Hematopoietic multipotent progenitor cell treated with erythropoietin and hydrocortisone succinate and interleukin-3 and kit ligand, for 6 days (in vitro differentiated cells): ENCODE measurements at regions not wholly inside any gene's neighbourhood (a gene's known extent, or its start where the extent isn't known, plus 50 kb on each side); places are given as distances from the start of the nearest gene placed in this dataset.
"Not testable (repeated sequence)": the region's sequence is repeated elsewhere in the genome, so short reads cannot be mapped to it uniquely, and the experiment has no call there.

Source experiments
- DNase-seq: peaks from one replicate; pipeline ENCODE4 v3.0.0-alpha.2; 2015

GRCh38 chr2:138898855-138899254 lies 118.7 kb upstream of the NXPH2 start:
- no peak for DNase-seq

- no peak for DNase-seq
These were observed 117.1 kb upstream of the NXPH2 start for GRCh38 chr2:138897274-138897673.

DNA sequence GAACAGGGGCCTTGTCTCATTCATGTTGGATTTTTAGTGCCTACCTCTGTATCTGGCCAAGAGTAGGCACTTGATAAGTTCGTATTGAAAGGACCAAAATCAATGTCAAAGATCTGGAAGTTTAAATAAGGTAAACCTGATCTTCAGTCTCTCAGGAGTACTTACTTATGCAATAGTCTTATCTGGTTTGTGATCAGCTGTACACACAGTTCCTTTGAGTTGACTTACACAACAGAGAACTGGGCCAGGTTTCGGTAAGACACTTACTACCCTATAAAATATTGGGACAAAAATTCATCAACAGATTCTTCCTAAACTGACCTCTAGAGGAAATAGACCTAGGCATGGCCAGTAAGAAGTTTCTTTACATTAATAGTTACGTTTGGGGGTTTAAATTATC lies 113.6 kb upstream of the NXPH2 start:
- peak; percentile 1 for DNase-seq

DNA sequence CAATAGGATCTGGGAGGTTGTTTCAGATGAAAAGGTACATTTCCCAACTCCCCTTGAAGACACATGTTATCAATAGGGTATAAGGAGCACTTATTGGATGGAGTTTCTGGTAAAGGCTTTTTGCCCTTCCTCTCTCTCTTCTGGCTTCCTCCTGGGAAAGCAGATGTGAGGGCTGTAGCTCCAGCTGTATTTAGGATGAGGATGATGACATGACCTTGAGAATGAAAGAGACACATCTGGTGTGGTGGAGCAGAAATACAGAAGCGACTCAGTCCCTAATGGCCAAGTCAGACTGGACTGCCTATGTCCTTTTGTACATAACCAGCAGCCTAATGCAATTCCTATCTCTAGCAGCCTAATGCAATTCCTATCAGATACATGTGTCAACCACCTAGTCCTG lies 100.9 kb upstream of the NXPH2 start:
- DNase-seq: no peak

DNA sequence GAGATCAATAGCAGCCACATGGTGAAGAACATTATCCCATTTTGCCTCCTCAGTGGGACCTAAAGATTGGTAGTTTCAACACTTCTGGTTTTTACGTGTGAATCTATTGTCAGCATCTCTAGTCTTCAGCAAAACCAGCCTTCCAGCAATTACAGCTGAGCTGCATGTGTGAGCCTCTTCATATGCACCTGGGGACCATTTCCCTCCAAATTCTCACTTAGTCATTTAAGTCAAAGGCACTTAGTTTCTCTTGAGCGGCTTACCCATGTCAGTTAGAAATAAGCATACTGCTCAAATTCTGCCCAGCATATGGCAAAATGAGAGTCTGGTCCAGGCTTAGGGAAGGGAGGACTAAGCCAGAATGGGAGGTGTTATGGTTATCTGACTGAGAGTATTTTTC lies 99.7 kb upstream of the NXPH2 start:
- DNase-seq: no peak

DNA sequence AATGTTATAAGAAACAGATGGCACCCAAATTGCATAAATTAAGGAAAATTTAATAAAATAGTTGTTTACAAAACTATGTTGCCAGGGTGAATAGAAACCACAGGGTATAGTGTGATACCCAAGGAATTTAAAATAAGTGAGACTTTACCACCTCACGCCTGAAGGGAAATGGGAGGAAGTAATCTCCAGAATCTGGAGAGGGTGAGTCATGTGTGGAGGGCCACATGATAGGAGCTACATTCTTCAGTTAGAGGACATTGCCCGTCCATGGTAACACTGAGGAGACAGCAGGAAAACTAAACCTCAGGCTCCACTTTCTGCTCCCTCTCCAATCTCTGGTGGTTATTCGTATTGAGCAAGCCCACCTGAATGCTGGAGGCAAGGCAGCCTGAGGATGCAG lies 97.2 kb upstream of the NXPH2 start:
- DNase-seq: no peak

DNA sequence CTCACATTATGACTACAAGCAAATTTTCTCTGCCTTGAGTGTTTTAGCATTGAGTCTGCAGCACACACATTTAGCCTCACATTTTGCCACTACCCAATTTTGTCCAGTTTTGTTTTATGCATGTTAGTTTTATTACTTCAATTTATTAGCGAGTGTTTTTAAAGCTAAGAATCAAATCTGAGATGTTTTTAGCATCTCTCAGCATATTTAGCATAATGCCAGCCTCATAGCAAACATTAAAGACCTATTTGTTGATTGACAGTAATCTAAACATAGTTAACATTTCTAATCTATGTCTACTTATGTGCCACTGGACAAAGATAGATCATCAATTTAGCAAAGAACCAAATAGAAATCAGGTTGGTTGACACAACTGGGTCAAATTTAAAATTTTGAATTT lies 94.1 kb upstream of the NXPH2 start:
- no peak for DNase-seq

- not testable (repeated sequence) for DNase-seq
These were observed 91.9 kb upstream of the NXPH2 start for GRCh38 chr2:138872116-138872515.

- no peak for DNase-seq
These were observed 91.1 kb upstream of the NXPH2 start for GRCh38 chr2:138871312-138871711.

GRCh38 chr2:138867341-138867740 lies 87.2 kb upstream of the NXPH2 start:
- DNase-seq: no peak

DNA sequence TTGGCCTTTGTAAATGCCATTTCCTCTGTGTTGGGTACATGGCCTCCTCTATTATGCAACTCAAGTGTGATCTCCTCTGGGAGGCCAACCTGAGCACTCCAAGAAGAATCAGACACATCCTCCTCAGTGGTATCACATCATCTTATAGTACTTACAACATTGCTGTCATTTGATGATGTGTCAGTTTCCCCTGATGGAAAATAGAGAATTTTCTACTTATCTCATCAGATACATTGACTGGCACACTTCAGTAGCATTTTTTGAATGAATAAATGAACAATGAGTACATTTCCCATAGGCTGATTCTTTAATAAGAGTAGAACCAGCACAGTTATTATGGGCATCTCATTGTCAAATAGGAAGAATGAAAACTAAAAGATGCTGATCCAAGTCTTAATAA lies 86.6 kb upstream of the NXPH2 start:
- DNase-seq: no peak

DNA sequence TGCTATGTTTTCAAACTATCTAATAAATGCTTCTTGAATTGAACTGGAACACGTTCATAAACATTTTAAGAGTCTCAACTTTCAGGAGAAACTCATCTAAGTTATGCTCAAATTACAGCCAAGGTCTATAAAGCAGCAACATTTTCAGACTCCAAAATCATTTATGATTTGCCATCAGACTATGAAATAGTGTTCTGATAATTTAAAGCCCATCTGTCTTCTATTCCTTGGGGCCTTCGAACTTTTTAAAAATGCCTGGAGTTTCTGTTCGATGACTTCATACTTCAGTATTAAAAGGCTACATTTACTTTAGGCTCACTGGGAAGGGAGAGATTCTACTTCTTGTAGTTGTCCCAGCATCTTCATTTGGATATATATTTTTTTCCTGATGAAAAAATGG lies 73.6 kb upstream of the NXPH2 start:
- DNase-seq: no peak

DNA sequence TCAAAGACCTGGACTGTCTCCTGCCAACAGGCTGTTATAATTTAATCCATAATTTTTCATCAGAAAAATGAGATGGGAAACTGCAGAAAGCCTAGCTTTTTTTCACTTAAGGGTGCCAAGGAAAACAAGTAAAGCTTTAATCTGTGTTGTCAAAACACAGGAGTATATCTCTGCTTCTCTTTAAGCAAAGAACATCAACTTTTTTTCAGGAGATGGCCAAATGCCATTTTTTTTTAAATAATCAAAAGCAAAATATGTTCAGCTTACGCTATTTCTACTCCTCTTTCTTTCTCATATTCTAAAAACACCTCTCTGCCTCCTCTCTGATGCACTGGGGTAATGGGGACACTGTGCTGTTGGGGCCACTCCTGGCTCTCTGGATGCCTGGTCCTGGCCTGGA lies 73.1 kb upstream of the NXPH2 start:
- no peak for DNase-seq

DNA sequence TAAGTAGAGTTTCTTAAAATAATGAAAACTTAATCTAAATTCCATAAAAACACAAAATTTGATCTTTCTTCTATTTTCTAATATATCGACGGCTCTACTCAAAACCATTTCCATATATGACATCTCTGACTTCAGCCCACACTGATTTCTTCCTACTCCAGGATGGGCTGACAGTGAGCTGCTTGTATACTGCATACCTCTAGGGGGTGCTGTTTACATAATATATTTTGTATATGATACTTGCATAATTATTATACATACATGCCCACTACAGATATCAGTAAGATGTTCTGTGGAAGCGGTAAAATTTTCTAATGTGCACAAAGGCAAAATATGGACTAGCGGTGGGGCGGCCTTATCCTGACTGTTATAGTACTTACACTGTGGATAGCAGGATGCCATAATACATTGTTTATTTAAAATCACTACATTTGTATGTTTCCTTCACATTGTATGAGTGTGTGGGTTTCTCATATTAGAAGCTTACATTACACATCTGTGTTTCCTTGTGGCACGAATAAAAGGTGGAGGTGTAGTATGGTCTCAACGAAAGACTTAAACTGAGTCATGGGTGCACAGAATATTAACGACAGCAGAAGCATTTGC lies 66.1 kb upstream of the NXPH2 start:
- peak; percentile 82 for DNase-seq

DNA sequence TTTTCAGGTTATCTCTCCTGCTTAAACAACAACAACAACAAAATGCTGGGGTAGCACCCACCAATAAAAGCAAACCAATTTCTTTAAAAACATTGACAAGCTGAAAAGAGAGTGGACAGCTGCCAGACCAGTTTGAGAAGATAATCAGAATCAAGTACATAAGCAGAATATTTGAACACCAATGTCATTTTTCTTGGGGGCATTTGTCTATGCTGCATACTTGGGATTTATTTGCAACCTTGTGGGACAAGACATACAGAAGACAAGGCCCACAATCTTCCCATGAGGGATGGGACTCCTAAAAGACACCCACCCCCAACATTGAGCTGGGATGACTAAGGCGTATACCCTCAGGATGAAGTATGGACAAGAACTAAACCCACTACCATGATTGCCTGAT lies 62.2 kb upstream of the NXPH2 start:
- no peak for DNase-seq

DNA sequence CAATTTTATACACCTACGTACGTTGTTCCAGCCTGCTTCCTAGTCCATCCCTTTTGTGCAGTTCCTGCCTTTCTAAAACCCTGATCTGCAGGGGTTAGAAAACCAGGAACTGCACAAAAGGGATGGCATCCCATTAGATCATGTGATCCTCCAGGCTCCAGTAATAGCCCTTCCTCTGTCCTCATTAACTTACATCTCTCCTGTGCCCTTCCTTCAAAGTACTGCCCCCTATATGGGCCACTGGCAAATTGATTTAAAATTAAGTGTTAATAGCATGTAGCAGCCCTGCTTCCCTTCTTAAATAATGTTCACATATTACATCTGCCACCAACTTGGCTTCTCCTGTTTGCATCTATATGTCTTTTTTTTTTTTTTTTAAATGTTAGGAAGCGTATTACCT lies 61.3 kb upstream of the NXPH2 start:
- no peak for DNase-seq

- no peak for DNase-seq
These were observed 58.8 kb upstream of the NXPH2 start for GRCh38 chr2:138838851-138839620.

GRCh38 chr2:138831691-138832090 lies 51.5 kb upstream of the NXPH2 start:
- DNase-seq: no peak

DNA sequence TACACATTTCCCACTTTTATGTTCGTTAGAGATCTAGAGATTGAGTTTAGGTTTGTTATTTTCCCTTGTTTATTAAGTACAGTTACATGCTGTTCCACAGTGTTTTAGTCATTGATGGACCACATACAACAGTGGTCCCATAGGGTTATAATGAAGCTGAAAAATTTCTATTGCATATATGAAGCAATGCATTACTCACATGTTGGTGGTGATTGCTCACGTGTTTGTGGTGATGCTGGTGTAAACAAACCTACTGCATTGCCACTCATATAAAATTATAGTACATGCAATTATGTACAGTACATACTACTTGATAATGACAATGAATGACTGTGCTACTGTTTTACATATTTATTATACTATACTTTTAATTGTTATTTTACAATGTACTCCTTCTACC lies 51.0 kb upstream of the NXPH2 start:
- no peak for DNase-seq

DNA sequence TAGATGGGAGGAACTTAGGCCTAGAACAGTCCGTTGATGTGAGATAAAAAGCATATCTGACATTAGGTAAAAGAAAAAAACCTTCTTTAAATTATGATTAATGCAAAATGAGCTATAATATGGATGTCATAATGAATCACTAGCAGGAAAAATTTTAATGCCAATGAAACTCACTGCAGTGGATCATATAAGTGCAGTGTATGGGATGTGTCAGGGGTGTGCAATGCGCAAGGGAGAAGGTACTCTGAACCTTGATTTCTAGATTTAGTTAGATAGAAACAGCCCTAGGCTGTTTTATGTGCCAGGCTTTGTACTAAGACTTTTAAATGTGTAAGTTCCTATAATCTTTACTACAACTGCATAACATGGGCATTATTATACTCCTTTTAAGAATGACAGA lies 50.4 kb upstream of the NXPH2 start:
- DNase-seq: no peak
